Sigmoid colon (tissue), 6 donors: ENCODE measurements at regions not wholly inside any gene's neighbourhood (a gene's known extent, or its start where the extent isn't known, plus 50 kb on each side); places are given as distances from the start of the nearest gene placed in this dataset.

ENCODE experiments used
- DNase-seq: peaks from one replicate; pipeline ENCODE4 v3.0.0-alpha.2; 2019
- H3K27ac ChIP-seq, 4 donors: fragments of 200-600 bp; sonication (generic); one replicate each; pipeline ENCODE4 v1.5.1; 2016 to 2019; ENCODE audit warnings: mild to moderate bottlenecking in 1 of 4
- H3K27me3 ChIP-seq, 3 donors: fragments of 200-600 bp; sonication (generic); one replicate each; pipeline ENCODE4 v1.5.1; 2019; ENCODE audit warnings: mild to moderate bottlenecking in 1 of 3
- H3K36me3 ChIP-seq, 4 donors: fragments of 200-600 bp; sonication (generic); one replicate each; pipeline ENCODE4 v1.5.1; 2016 to 2019
- H3K4me1 ChIP-seq, 4 donors: fragments of 200-600 bp; sonication (generic); one replicate each; pipeline ENCODE4 v1.5.1; 2017 to 2019
- H3K4me3 ChIP-seq, 4 donors: fragments of 200-600 bp; sonication (generic); one replicate each; pipeline ENCODE4 v1.5.1; 2017 to 2019; ENCODE audit warnings: mild to moderate bottlenecking in 2 of 4, moderate library complexity in 1 of 4
- H3K9me3 ChIP-seq, 4 donors: fragments of 200-600 bp in 3 of 4; sonication (generic) in 3 of 4; one replicate each; pipeline versions ENCODE4 v1.5.1 to v1.6.1; 2013 to 2019
- CTCF ChIP-seq, 4 experiments: fragments of 450-650 bp in 3 of 4; fragments of 200-600 bp in 1 of 4; IDR thresholded peaks; one replicate each; pipeline ENCODE4 v1.5.1; 2016 to 2019; ENCODE audit warnings: antibody characterized with exemption in 4 of 4, mild to moderate bottlenecking in 3 of 4, moderate library complexity in 2 of 4
- EP300 ChIP-seq, 4 donors: sonication (generic); formaldehyde crosslinking; IDR thresholded peaks; one replicate each; pipeline ENCODE4 v1.6.1; 2017; ENCODE audit warnings: antibody characterized with exemption in 4 of 4
- POLR2A ChIP-seq, 2 donors: fragments of 450-650 bp; IDR thresholded peaks; one replicate each; pipeline ENCODE4 v1.6.1; 2016; ENCODE audit warnings: antibody characterized with exemption in 2 of 2, mild to moderate bottlenecking in 2 of 2, moderate library complexity in 2 of 2
- POLR2AphosphoS5 ChIP-seq, 4 donors: sonication (generic); formaldehyde crosslinking; IDR thresholded peaks; one replicate each; pipeline ENCODE4 v1.6.1; 2017; ENCODE audit warnings: antibody characterized with exemption in 4 of 4
- WGBS, 2 donors: extraction: QIAGEN DNeasy Blood & Tissue Kit; methylation state at CpG; one replicate each; pipeline ENCODE4 v1.1.7; 2013; 5-methylcytosine and 5-hydroxymethylcytosine counted together
- intact Hi-C: fragments of 100-400 bp; cut with DNase I; formaldehyde crosslinking; loops from one replicate; pipeline ENCODE4 v1.15.1; 2023
- donor health status: healthy with polysubstance abuse.
- donor health status: healthy.

- WGBS, 2 donors = 92 to 94% methylated on average over 7 of the region's 7 CpGs
- H3K9me3 ChIP-seq = no peaks in the 10 kb centered on the region
- TF ChIP-seq POLR2A (IDR thresholded peaks at IDR 0.05) = no peak
- TF ChIP-seq POLR2AphosphoS5 (IDR thresholded peaks at IDR 0.05) = no peak
- TF ChIP-seq CTCF (IDR thresholded peaks at IDR 0.05) = no peak
- TF ChIP-seq EP300 (IDR thresholded peaks at IDR 0.05) = no peak
- no peak for DNase-seq
- no peaks in the 10 kb centered on the region for H3K36me3 ChIP-seq
- intact Hi-C loops = no loop called here
- peaks cover 0 to 6% (median 0%) of the 10 kb centered on the region in 3 donors for H3K27me3 ChIP-seq
- no peaks in the 10 kb centered on the region for H3K4me1 ChIP-seq
- no peak overlapping the region for H3K27ac ChIP-seq
- no peak overlapping the region for H3K4me3 ChIP-seq
Measured at GRCh38 chr18:47409519-47409918, 158.1 kb upstream of the SKOR2 start.

DNA sequence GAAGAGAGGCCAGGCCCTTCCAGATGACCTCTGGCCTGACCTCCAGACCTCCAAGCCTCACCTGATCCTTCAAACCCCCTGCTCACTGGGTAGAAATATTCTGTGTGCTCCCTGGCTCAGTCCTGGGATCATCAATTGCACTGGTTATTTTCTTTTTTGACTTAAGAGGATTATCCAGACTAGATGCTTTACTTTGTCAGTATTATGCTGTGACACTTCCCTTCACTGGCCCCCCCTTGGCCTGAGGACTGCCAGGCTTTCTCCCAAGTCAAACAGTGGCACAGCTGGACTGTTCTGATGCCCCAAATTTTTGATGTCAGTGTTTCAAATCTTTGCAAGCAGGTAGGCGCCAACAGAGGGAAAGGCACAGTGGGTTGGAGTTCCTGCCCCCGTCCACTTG, 156.3 kb upstream of the SKOR2 start:
- Histone ChIP-seq H3K27ac (no peak overlapping the region), H3K36me3 (no peaks in the 10 kb centered on the region), H3K4me3 (no peak overlapping the region), H3K4me1 (no peaks in the 10 kb centered on the region), H3K27me3 (no peaks in the 10 kb centered on the region), H3K9me3 (no peaks in the 10 kb centered on the region)
- no peak for DNase-seq
- intact Hi-C loops = no loop called here
- 92 to 93% methylated on average over 2 of the region's 2 CpGs for WGBS, 2 donors
- TF ChIP-seq POLR2A (IDR thresholded peaks at IDR 0.05) = no peak
- TF ChIP-seq POLR2AphosphoS5 (IDR thresholded peaks at IDR 0.05) = no peak
- TF ChIP-seq EP300 (IDR thresholded peaks at IDR 0.05) = no peak
- TF ChIP-seq CTCF (IDR thresholded peaks at IDR 0.05) = no peak

DNA sequence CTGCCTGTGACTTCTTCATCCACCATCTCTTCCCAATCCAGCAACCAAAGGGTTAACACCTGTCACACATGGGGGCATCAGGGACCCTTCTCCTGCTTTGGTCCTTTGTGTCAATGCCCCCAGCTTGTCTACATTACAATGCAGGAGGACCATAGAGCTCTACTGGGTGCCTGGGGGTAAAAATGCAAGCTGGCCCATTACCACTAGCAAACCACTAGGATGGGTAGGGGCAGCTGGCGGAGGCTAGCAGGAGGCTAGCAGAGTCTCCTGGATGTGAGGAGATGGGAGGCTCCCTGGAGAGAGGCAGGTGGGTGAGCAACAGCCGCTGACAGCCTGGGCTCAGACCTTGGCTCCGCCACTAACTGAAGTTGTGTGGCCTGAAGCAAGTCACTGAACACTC, 153.4 kb upstream of the SKOR2 start:
- TF ChIP-seq CTCF (IDR thresholded peaks at IDR 0.05) (no peak), POLR2AphosphoS5 (IDR thresholded peaks at IDR 0.05) (no peak), EP300 (IDR thresholded peaks at IDR 0.05) (no peak)
- WGBS, 2 donors = 85 to 89% methylated on average over 3 of the region's 3 CpGs
- intact Hi-C loops = no loop called here
- no peaks in the 10 kb centered on the region for H3K36me3 ChIP-seq
- peaks cover 0 to 3% (median 0%) of the 10 kb centered on the region in 3 donors for H3K27me3 ChIP-seq
- H3K4me1 ChIP-seq = no peaks in the 10 kb centered on the region
- H3K27ac ChIP-seq = no peak overlapping the region
- H3K4me3 ChIP-seq = no peak overlapping the region
- no peaks in the 10 kb centered on the region for H3K9me3 ChIP-seq
- no peak for DNase-seq

- TF ChIP-seq EP300 (IDR thresholded peaks at IDR 0.05) (no peak), POLR2A (IDR thresholded peaks at IDR 0.05) (no peak), CTCF (IDR thresholded peaks at IDR 0.05) (no peak), POLR2AphosphoS5 (IDR thresholded peaks at IDR 0.05) (no peak)
- Histone ChIP-seq H3K36me3 (no peaks in the 10 kb centered on the region), H3K27ac (no peak overlapping the region), H3K4me3 (no peak overlapping the region), H3K4me1 (no peaks in the 10 kb centered on the region), H3K9me3 (no peaks in the 10 kb centered on the region), H3K27me3 (peaks cover 0 to 3% (median 0%) of the 10 kb centered on the region in 3 donors)
- no peak for DNase-seq
- intact Hi-C loops = no loop called here
- 68 to 70% methylated on average over 3 of the region's 3 CpGs for WGBS, 2 donors
Measured at GRCh38 chr18:47403949-47404348, 152.5 kb upstream of the SKOR2 start.

DNA sequence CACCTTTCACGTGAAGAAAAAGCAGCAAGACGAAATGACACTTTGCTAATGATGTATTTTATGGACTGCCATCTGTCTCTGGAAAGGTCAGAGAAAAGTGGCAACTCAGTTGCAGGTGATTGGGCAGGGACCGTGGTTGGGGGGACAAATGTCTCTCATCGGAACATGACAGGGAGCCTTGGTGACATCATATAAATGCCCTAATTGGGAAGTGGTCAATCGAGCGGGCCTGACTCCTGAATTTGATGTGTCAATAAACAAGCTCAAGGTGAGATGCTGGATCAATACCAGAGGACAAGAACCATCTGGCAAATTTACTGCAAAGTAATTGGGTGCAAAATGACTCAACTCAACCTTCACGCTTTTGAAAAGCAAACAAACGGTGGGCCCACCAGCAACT, 151.9 kb upstream of the SKOR2 start:
- H3K27ac ChIP-seq = no peak overlapping the region
- no peak for TF ChIP-seq EP300 (IDR thresholded peaks at IDR 0.05)
- no peak for TF ChIP-seq CTCF (IDR thresholded peaks at IDR 0.05)
- no peak for TF ChIP-seq POLR2AphosphoS5 (IDR thresholded peaks at IDR 0.05)
- TF ChIP-seq POLR2A (IDR thresholded peaks at IDR 0.05) = no peak
- intact Hi-C loops = no loop called here
- no peaks in the 10 kb centered on the region for H3K4me1 ChIP-seq
- no peak for DNase-seq
- H3K9me3 ChIP-seq = no peaks in the 10 kb centered on the region
- H3K36me3 ChIP-seq = no peaks in the 10 kb centered on the region
- no peak overlapping the region for H3K4me3 ChIP-seq
- peaks cover 0 to 3% (median 0%) of the 10 kb centered on the region in 3 donors for H3K27me3 ChIP-seq
- 59 to 62% methylated on average over 8 of the region's 8 CpGs for WGBS, 2 donors
